Lung (tissue), 11 donors: ENCODE measurements at regions not wholly inside any gene's neighbourhood (a gene's known extent, or its start where the extent isn't known, plus 50 kb on each side); places are given as distances from the start of the nearest gene placed in this dataset.

Experiments
- ATAC-seq: fragments of 200-7000 bp; cut with Tn5 transposase; one replicate; pipeline ENCODE4 v1.9.1; 2020; ENCODE audit warnings: moderate number of reproducible peaks; ENCODE audit not compliant: insufficient read depth, low FRiP score
- DNase-seq, 3 donors: peaks; one replicate each; pipeline ENCODE4 v3.0.0-alpha.2; 2013 to 2017
- H3K27ac ChIP-seq, 2 donors: one replicate each; pipeline ENCODE4 v1.5.1; 2013; ENCODE audit warnings: mild to moderate bottlenecking in 2 of 2, moderate library complexity in 2 of 2, control low read depth in 1 of 2, inconsistent platforms in 1 of 2, low read depth in 1 of 2, low read length in 1 of 2
- H3K27me3 ChIP-seq, 3 donors: one replicate each; pipeline ENCODE4 v1.5.1; 2013; ENCODE audit warnings: low read length in 2 of 3; ENCODE audit not compliant: control insufficient read depth in 3 of 3, insufficient read depth in 3 of 3
- H3K36me3 ChIP-seq, 4 donors: one replicate each; pipeline ENCODE4 v1.5.1; 2013; ENCODE audit warnings: low read length in 4 of 4, mild to moderate bottlenecking in 1 of 4, moderate library complexity in 1 of 4; ENCODE audit not compliant: control insufficient read depth in 4 of 4, insufficient read depth in 4 of 4
- H3K4me1 ChIP-seq, 5 donors: one replicate each; pipeline ENCODE4 v1.5.1; 2013; ENCODE audit warnings: low read length in 5 of 5, mild to moderate bottlenecking in 2 of 5, moderate library complexity in 1 of 5; ENCODE audit not compliant: control insufficient read depth in 5 of 5, insufficient read depth in 5 of 5
- H3K4me3 ChIP-seq: one replicate; pipeline ENCODE4 v1.5.1; 2013; ENCODE audit warnings: mild to moderate bottlenecking, control low read depth, moderate library complexity
- H3K9ac ChIP-seq, 2 donors: one replicate each; pipeline ENCODE4 v1.5.1; 2013; ENCODE audit warnings: low read length in 2 of 2, control low read depth in 1 of 2; ENCODE audit not compliant: insufficient read depth in 1 of 2
- H3K9me3 ChIP-seq, 4 donors: one replicate each; pipeline ENCODE4 v1.5.1; 2013; ENCODE audit warnings: low read length in 3 of 4, mild to moderate bottlenecking in 1 of 4, moderate library complexity in 1 of 4; ENCODE audit not compliant: control insufficient read depth in 4 of 4, insufficient read depth in 3 of 4
- WGBS, 2 donors: extraction: QIAGEN DNeasy Blood & Tissue Kit; methylation state at CpG; one replicate each; pipeline ENCODE4 v1.1.7; 2013; 5-methylcytosine and 5-hydroxymethylcytosine counted together
- TF ChIP-seq, protein P1 (sequence below): IDR thresholded peaks from 2 replicates; pipeline ENCODE4 v1.5.1; 2012; ENCODE audit warnings: mild to moderate bottlenecking; ENCODE audit errors: control extremely low read depth, extremely low read depth
- donor health status: control.
- donor health status: control.
- donor health status: Bipolar disorder and iron deficiency.
- donor health status: healthy.
- donor health status: DM: yes; HTN: yes; CAD: no.

DNA sequence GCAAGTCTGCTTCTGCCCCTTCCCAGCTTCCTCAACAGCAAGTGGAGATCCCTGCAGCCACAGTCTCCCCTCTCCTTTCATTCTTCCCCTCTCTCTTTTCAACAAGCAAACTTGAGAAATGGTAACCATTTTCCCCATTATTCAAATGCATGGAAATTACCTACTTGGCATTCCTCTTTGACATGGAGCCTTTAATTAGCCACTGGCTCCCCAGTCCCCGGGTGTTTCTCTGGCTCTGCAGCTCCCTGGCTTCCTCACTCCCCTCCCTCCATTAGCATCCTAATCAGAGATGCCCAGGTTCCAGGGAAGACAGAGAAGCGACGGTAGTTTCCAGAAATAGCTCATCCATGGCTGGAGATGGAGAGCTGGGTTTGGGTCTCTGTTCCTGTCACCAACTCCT, 116.0 kb downstream of the CCT6B start:
- H3K4me1 ChIP-seq, result no peaks in the 10 kb centered on the region
- H3K36me3 ChIP-seq, result no peaks in the 10 kb centered on the region
- TF ChIP-seq, protein P1, sequence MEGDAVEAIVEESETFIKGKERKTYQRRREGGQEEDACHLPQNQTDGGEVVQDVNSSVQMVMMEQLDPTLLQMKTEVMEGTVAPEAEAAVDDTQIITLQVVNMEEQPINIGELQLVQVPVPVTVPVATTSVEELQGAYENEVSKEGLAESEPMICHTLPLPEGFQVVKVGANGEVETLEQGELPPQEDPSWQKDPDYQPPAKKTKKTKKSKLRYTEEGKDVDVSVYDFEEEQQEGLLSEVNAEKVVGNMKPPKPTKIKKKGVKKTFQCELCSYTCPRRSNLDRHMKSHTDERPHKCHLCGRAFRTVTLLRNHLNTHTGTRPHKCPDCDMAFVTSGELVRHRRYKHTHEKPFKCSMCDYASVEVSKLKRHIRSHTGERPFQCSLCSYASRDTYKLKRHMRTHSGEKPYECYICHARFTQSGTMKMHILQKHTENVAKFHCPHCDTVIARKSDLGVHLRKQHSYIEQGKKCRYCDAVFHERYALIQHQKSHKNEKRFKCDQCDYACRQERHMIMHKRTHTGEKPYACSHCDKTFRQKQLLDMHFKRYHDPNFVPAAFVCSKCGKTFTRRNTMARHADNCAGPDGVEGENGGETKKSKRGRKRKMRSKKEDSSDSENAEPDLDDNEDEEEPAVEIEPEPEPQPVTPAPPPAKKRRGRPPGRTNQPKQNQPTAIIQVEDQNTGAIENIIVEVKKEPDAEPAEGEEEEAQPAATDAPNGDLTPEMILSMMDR, result no peak
- no peak overlapping the region for H3K9ac ChIP-seq
- no peaks in the 10 kb centered on the region for H3K27me3 ChIP-seq
- H3K9me3 ChIP-seq, result peaks cover 0 to 4% (median 0%) of the 10 kb centered on the region in 4 donors
- 59 to 61% methylated on average over 3 of the region's 3 CpGs for WGBS, 2 donors
- no peak overlapping the region for H3K27ac ChIP-seq
- H3K4me3 ChIP-seq, result no peak overlapping the region
- DNase-seq, result no peak
- no peak for ATAC-seq

DNA sequence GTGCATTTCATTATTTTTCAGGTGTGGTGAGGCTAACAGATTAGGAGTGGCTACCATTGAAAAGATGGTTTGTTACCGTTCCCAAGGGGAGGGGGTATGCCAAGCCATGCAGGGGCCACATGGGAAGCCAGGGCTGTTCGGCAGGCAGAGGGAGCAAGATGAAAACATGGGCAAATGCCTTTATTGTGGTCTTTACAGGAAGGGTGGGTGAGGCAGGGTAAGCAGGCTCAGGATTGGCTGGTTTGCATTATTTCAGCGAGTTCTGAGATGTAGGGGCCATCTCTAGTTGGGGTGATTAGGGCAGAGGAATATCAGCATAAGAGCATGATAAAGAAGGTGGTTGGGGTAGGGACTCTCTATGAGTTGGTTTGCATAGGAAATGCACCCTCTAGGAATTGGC, 117.6 kb downstream of the CCT6B start:
- no peak overlapping the region for H3K9ac ChIP-seq
- H3K27ac ChIP-seq, result no peak overlapping the region
- H3K9me3 ChIP-seq, result peaks cover 0 to 4% (median 0%) of the 10 kb centered on the region in 4 donors
- H3K36me3 ChIP-seq, result no peaks in the 10 kb centered on the region
- no peaks in the 10 kb centered on the region for H3K27me3 ChIP-seq
- DNase-seq (no peak), ATAC-seq (no peak)
- H3K4me3 ChIP-seq, result no peak overlapping the region
- 75 to 89% methylated on average over 3 of the region's 3 CpGs for WGBS, 2 donors
- TF ChIP-seq, protein P1, result no peak
- H3K4me1 ChIP-seq, result no peaks in the 10 kb centered on the region

DNA sequence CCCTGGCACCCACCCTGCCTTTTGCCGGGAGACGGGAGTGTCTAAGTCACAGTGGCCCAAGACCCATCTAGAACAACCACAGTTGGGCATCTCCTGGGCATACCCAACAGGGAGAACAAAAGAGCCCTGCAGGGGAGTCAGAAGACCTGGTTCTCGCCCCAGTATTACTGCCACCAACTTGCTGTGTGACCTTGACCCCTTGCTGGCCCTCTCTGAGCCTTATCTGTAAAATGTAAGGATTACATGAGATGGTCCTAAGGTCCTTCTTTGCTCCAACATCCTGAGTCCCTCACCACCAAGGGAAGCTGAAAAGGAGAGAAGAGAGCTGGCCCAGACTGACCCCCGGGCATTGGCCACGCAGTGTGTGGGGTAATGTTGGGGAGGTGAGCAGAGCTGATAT, 119.0 kb downstream of the CCT6B start:
- 95% methylated on average over 5 of the region's 5 CpGs for WGBS, 2 donors
- no peak overlapping the region for H3K27ac ChIP-seq

More for the DNA sequence above, 119.0 kb downstream of the CCT6B start:
- no peaks in the 10 kb centered on the region for H3K4me1 ChIP-seq
- H3K4me3 ChIP-seq, result no peak overlapping the region
- TF ChIP-seq, protein P1, result no peak
- H3K27me3 ChIP-seq, result no peaks in the 10 kb centered on the region
- H3K9ac ChIP-seq, result no peak overlapping the region
- H3K36me3 ChIP-seq, result no peaks in the 10 kb centered on the region
- ATAC-seq (no peak), DNase-seq (no peak)
- H3K9me3 ChIP-seq, result peaks cover 0 to 4% (median 0%) of the 10 kb centered on the region in 4 donors
